ENCODE measurements at regions not wholly inside any gene's neighbourhood (a gene's known extent, or its start where the extent isn't known, plus 50 kb on each side); places are given as distances from the start of the nearest gene placed in this dataset.
A peak's percentile ranks its signal among the peaks of the same experiment; 100 is the strongest.

DNA sequence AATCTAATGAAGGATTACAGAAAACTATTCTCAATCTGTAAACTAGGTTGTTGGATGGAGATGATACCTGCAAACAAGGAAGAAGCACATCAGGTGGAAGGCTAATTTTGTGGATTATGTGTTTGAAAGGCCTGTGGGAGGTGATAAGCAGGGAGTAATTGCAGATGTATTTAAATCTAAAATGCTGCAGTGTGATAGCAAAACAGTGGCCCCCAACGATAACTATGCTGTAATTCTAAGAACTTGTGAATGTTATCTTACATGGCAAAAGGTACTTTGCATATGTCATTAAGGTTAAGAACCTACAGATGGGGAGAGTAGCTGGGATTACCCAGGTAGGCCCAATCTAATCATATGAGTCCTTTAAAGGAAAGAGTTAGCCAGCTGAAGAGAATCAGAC lies 164.5 kb upstream of the AHR start:
- no peak for DNase-seq
- no peaks in the 10 kb centered on the region for H3K79me2 ChIP-seq (ENCODE audit: insufficient read depth)
- no peaks in the 10 kb centered on the region; the same call in 1 of the 2 replicates for H3K9me2 ChIP-seq (ENCODE audit: insufficient read depth)
- H3K27ac ChIP-seq = no peak overlapping the region
- no peaks in the 10 kb centered on the region for H3K27me3 ChIP-seq (replicated peaks; ENCODE audit: insufficient read depth)
- no peak overlapping the region for H3K4me2 ChIP-seq (ENCODE audit: unreplicated experiment)
- no peak overlapping the region for H3K9ac ChIP-seq
- H3K4me1 ChIP-seq (ENCODE audit: insufficient read depth) = peaks cover 10% of the 10 kb centered on the region; the same call in 1 of the 2 replicates
- no peak overlapping the region for H3K4me3 ChIP-seq
- H3K36me3 ChIP-seq (ENCODE audit: low read depth) = no peaks in the 10 kb centered on the region
- WGBS, 2 experiments (ENCODE audit: low coverage in 1 of 2, low lambda C conversion rate in 2 of 2, missing lambda C conversion rate in 2 of 2) = 88 to 97% methylated on average over 1 of the region's 1 CpG
- no peaks in the 10 kb centered on the region for H3K9me3 ChIP-seq (ENCODE audit: low read depth)
- in situ Hi-C loops (cut with MboI) = no loop called here
- H2AFZ ChIP-seq = no peak overlapping the region
- peaks cover 5% of the 10 kb centered on the region; the same call in 1 of the 2 replicates for H3F3A ChIP-seq (ENCODE audit: insufficient read depth)
- no peak for TF ChIP-seq EZH2phosphoT487 (IDR thresholded peaks at IDR 0.05; ENCODE audit: insufficient read depth, low read depth)
- no peak for TF ChIP-seq EZH2 (IDR thresholded peaks at IDR 0.05; ENCODE audit: insufficient read depth, poor library complexity, severe bottlenecking)
- no peaks in the 10 kb centered on the region for H4K20me1 ChIP-seq (ENCODE audit: insufficient read depth)

DNA sequence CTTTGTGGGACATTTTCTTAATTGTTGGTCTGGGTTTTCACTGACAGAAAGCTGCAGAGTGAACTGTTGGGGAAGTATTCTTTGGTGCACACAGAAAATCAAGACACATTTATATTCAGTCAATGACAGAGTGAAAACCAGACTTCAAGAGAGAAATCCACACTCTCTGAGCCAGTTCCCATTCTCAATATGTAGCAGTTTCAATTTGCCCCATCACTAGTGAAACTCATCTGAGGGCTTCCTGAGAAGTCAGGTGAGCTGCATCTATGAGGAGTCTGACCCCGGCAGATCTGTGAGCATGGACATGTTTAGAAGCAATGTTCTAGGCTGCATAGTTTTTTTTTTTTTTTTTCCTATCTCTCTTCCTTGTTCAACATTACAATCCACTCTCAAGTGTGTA lies 163.7 kb upstream of the AHR start:
- Histone ChIP-seq H3K9ac (no peak overlapping the region), H3K4me2 (ENCODE audit: unreplicated experiment) (no peak overlapping the region), H3K9me3 (ENCODE audit: low read depth) (no peaks in the 10 kb centered on the region), H3K27me3 (replicated peaks; ENCODE audit: insufficient read depth) (no peaks in the 10 kb centered on the region), H2AFZ (no peak overlapping the region), H3K36me3 (ENCODE audit: low read depth) (no peaks in the 10 kb centered on the region), H3F3A (ENCODE audit: insufficient read depth) (peaks cover 5% of the 10 kb centered on the region; the same call in 1 of the 2 replicates), H3K4me1 (ENCODE audit: insufficient read depth) (peaks cover 10% of the 10 kb centered on the region; the same call in 1 of the 2 replicates), H3K9me2 (ENCODE audit: insufficient read depth) (no peaks in the 10 kb centered on the region; the same call in 1 of the 2 replicates), H3K79me2 (ENCODE audit: insufficient read depth) (no peaks in the 10 kb centered on the region), H3K4me3 (no peak overlapping the region), H4K20me1 (ENCODE audit: insufficient read depth) (no peaks in the 10 kb centered on the region), H3K27ac (no peak overlapping the region)
- TF ChIP-seq EZH2phosphoT487 (IDR thresholded peaks at IDR 0.05; ENCODE audit: insufficient read depth, low read depth) (no peak), EZH2 (IDR thresholded peaks at IDR 0.05; ENCODE audit: insufficient read depth, poor library complexity, severe bottlenecking) (no peak)
- DNase-seq = no peak
- WGBS, 2 experiments (ENCODE audit: low coverage in 1 of 2, low lambda C conversion rate in 2 of 2, missing lambda C conversion rate in 2 of 2) = 91 to 96% methylated on average over 1 of the region's 1 CpG
- in situ Hi-C loops (cut with MboI) = no loop called here

- no peaks in the 10 kb centered on the region for H3F3A ChIP-seq (ENCODE audit: insufficient read depth)
- no peak overlapping the region for H3K9ac ChIP-seq
- no peak overlapping the region for H3K4me2 ChIP-seq (ENCODE audit: unreplicated experiment)
- no peaks in the 10 kb centered on the region; the same call in 1 of the 2 replicates for H3K9me2 ChIP-seq (ENCODE audit: insufficient read depth)
- 78 to 79% methylated on average over 6 of the region's 6 CpGs for WGBS, 2 experiments (ENCODE audit: low coverage in 1 of 2, low lambda C conversion rate in 2 of 2, missing lambda C conversion rate in 2 of 2)
- H3K27me3 ChIP-seq (replicated peaks; ENCODE audit: insufficient read depth) = no peaks in the 10 kb centered on the region
- no peaks in the 10 kb centered on the region for H3K9me3 ChIP-seq (ENCODE audit: low read depth)
- in situ Hi-C loops (cut with MboI) = no loop called here
- peaks cover 8% of the 10 kb centered on the region; the same call in 1 of the 2 replicates for H3K4me1 ChIP-seq (ENCODE audit: insufficient read depth)
- no peaks in the 10 kb centered on the region for H3K79me2 ChIP-seq (ENCODE audit: insufficient read depth)
- H4K20me1 ChIP-seq (ENCODE audit: insufficient read depth) = no peaks in the 10 kb centered on the region
- H2AFZ ChIP-seq = no peak overlapping the region
- H3K36me3 ChIP-seq (ENCODE audit: low read depth) = no peaks in the 10 kb centered on the region
- no peak overlapping the region for H3K27ac ChIP-seq
- TF ChIP-seq EZH2phosphoT487 (IDR thresholded peaks at IDR 0.05; ENCODE audit: insufficient read depth, low read depth) (no peak), EZH2 (IDR thresholded peaks at IDR 0.05; ENCODE audit: insufficient read depth, poor library complexity, severe bottlenecking) (no peak)
- no peak overlapping the region for H3K4me3 ChIP-seq
- DNase-seq = no peak
Measured at GRCh38 chr7:17136126-17136525, 162.3 kb upstream of the AHR start.

DNA sequence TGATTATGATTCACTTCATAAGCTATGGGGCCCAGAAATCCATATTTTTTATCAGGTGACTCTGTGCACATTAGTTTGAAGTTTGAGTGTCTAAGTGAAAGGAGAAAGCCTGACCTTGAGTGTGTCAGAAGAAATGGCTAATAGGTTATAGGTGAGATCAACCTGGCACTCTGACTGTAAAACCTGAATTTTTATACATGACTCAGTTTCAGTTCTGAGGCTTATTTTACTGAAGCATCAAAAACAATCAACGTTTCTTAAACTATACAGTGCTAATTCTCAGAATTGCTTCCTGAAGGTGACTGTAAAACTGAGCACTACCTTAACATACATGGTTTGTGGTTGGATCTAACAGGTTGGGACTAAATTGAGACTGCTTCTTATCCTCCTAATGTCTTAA lies 159.4 kb upstream of the AHR start:
- Histone ChIP-seq H2AFZ (no peak overlapping the region), H3K4me2 (ENCODE audit: unreplicated experiment) (no peak overlapping the region), H3F3A (ENCODE audit: insufficient read depth) (peaks cover 15% of the 10 kb centered on the region), H3K9me3 (ENCODE audit: low read depth) (no peaks in the 10 kb centered on the region), H3K79me2 (ENCODE audit: insufficient read depth) (no peaks in the 10 kb centered on the region), H4K20me1 (ENCODE audit: insufficient read depth) (no peaks in the 10 kb centered on the region), H3K27me3 (replicated peaks; ENCODE audit: insufficient read depth) (no peaks in the 10 kb centered on the region), H3K36me3 (ENCODE audit: low read depth) (no peaks in the 10 kb centered on the region), H3K4me3 (no peak overlapping the region), H3K27ac (no peak overlapping the region), H3K4me1 (ENCODE audit: insufficient read depth) (peaks cover 24% of the 10 kb centered on the region), H3K9ac (no peak overlapping the region), H3K9me2 (ENCODE audit: insufficient read depth) (no peaks in the 10 kb centered on the region; the same call in 1 of the 2 replicates)
- no peak for DNase-seq
- in situ Hi-C loops (cut with MboI) = no loop called here
- WGBS, 2 experiments (ENCODE audit: low coverage in 1 of 2, low lambda C conversion rate in 2 of 2, missing lambda C conversion rate in 2 of 2) = 61 to 77% methylated on average over 1 of the region's 1 CpG
- no peak for TF ChIP-seq EZH2phosphoT487 (IDR thresholded peaks at IDR 0.05; ENCODE audit: insufficient read depth, low read depth)
- TF ChIP-seq EZH2 (IDR thresholded peaks at IDR 0.05; ENCODE audit: insufficient read depth, poor library complexity, severe bottlenecking) = no peak

DNA sequence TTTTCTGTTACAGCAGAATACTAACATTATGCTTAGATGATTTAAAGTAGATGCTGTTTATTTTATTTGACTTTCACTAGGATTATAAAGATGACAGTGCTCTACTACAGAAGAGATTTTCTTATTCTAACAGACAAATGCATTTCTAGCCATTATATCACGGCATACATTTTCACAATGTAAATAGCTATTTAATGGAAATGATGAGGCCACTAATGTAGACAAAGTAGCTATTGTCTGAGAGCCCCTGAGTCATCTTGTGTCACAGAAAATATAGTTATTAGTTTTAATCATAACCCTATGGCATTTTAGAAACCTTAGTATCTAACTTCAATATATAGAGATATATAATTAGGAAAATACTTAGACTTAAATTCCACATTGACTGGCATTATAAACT lies 158.0 kb upstream of the AHR start:
- Histone ChIP-seq H3K27ac (no peak overlapping the region), H3K27me3 (replicated peaks; ENCODE audit: insufficient read depth) (no peaks in the 10 kb centered on the region), H3K4me3 (no peak overlapping the region), H3F3A (ENCODE audit: insufficient read depth) (peaks cover 21% of the 10 kb centered on the region), H4K20me1 (ENCODE audit: insufficient read depth) (no peaks in the 10 kb centered on the region), H2AFZ (peak overlapping the region; percentile 29; the same call in 1 of the 2 replicates), H3K9me2 (ENCODE audit: insufficient read depth) (no peaks in the 10 kb centered on the region; the same call in 1 of the 2 replicates), H3K36me3 (ENCODE audit: low read depth) (no peaks in the 10 kb centered on the region), H3K9ac (no peak overlapping the region), H3K79me2 (ENCODE audit: insufficient read depth) (no peaks in the 10 kb centered on the region), H3K4me1 (ENCODE audit: insufficient read depth) (peaks cover 30% of the 10 kb centered on the region), H3K4me2 (ENCODE audit: unreplicated experiment) (no peak overlapping the region), H3K9me3 (ENCODE audit: low read depth) (no peaks in the 10 kb centered on the region)
- no peak for TF ChIP-seq EZH2phosphoT487 (IDR thresholded peaks at IDR 0.05; ENCODE audit: insufficient read depth, low read depth)
- no peak for TF ChIP-seq EZH2 (IDR thresholded peaks at IDR 0.05; ENCODE audit: insufficient read depth, poor library complexity, severe bottlenecking)
- WGBS, 2 experiments (ENCODE audit: low coverage in 1 of 2, low lambda C conversion rate in 2 of 2, missing lambda C conversion rate in 2 of 2) = 60 to 62% methylated on average over 1 of the region's 1 CpG
- in situ Hi-C loops (cut with MboI) = no loop called here
- DNase-seq = peak; percentile 35
